SK-N-SH (cell line): ENCODE measurements at regions not wholly inside any gene's neighbourhood (a gene's known extent, or its start where the extent isn't known, plus 50 kb on each side); places are given as distances from the start of the nearest gene placed in this dataset.

Experiments
- CTCF ChIA-PET: fragments of 300-600, 350-600 bp; formaldehyde crosslinking; extraction: SDS; loops from one replicate; lab custom pipeline; 2021; lab: Yijun Ruan, JAX
- POLR2A ChIA-PET: fragments of 350-600 bp; sonication (Branson Sonifier 250); formaldehyde crosslinking; extraction: SDS; loops from one replicate; lab custom pipeline; 2020; ENCODE audit warnings: antibody characterized with exemption, inconsistent platforms; lab: Yijun Ruan, JAX
- DNase-seq: peaks from one replicate; pipeline ENCODE4 v3.0.0; 2012
- H2AFZ ChIP-seq: fragments of 200-600 bp; sonication (generic); 2 replicates; pipeline ENCODE4 v1.8.1; 2016; ENCODE audit warnings: antibody characterized with exemption, mild to moderate bottlenecking, low read depth
- H3F3A ChIP-seq: fragments of 200-600 bp; sonication (generic); replicated peaks from 2 replicates; pipeline ENCODE3; 2016; ENCODE audit warnings: antibody characterized with exemption, mild to moderate bottlenecking; ENCODE audit not compliant: insufficient read depth
- H3K27ac ChIP-seq, 2 experiments: fragments of 200-500 bp in 1 of 2; fragments of 200-600 bp in 1 of 2; sonication (Bioruptor generic) in 1 of 2; sonication (generic), shearing (Covaris generic) in 1 of 2; 2 replicates each; pipeline versions ENCODE4 v1.5.1 to v1.6.1; 2014 to 2016; ENCODE audit warnings: low read depth in 2 of 2, inconsistent platforms in 1 of 2, low read length in 1 of 2, mild to moderate bottlenecking in 1 of 2, mixed read lengths in 1 of 2
- H3K27me3 ChIP-seq: fragments of 200-600 bp; sonication (generic), shearing (Covaris generic); 2 replicates; pipeline ENCODE4 v1.6.1; 2016; ENCODE audit warnings: mixed run types; ENCODE audit not compliant: insufficient read depth
- H3K36me3 ChIP-seq, 2 experiments: fragments of 200-500 bp in 1 of 2; fragments of 200-600 bp in 1 of 2; sonication (Bioruptor generic) in 1 of 2; sonication (generic) in 1 of 2; replicated peaks in 1 of 2; 2 replicates each; pipeline versions ENCODE3 to v1.5.1; 2014 to 2016; ENCODE audit warnings: low read length in 1 of 2, mild to moderate bottlenecking in 1 of 2; ENCODE audit not compliant: insufficient read depth in 2 of 2, control insufficient read depth in 1 of 2
- H3K4me1 ChIP-seq, 2 experiments: fragments of 200-500 bp in 1 of 2; fragments of 200-600 bp in 1 of 2; sonication (Bioruptor generic) in 1 of 2; sonication (generic), shearing (Covaris generic) in 1 of 2; 2 replicates each; pipeline versions ENCODE4 v1.5.1 to v1.6.1; 2014 to 2016; ENCODE audit warnings: low read depth in 1 of 2, low read length in 1 of 2, mixed run types in 1 of 2; ENCODE audit not compliant: insufficient read depth in 2 of 2, control insufficient read depth in 1 of 2
- H3K4me2 ChIP-seq: fragments of 200-600 bp; sonication (generic), shearing (Covaris generic); 2 replicates; pipeline ENCODE4 v1.6.1; 2017; ENCODE audit warnings: mixed run types
- H3K4me3 ChIP-seq, 2 experiments: fragments of 200-500 bp in 1 of 2; fragments of 200-600 bp in 1 of 2; sonication (Bioruptor generic) in 1 of 2; sonication (generic), shearing (Covaris generic) in 1 of 2; 2 replicates each; pipeline versions ENCODE4 v1.5.1 to v1.8.1; 2014 to 2016; ENCODE audit warnings: low read depth in 2 of 2, inconsistent platforms in 1 of 2, low read length in 1 of 2, mild to moderate bottlenecking in 1 of 2, mixed read lengths in 1 of 2, moderate library complexity in 1 of 2
- H3K79me2 ChIP-seq: fragments of 200-600 bp; sonication (generic); 2 replicates; pipeline ENCODE4 v1.8.1; 2017; ENCODE audit warnings: mild to moderate bottlenecking; ENCODE audit not compliant: insufficient read depth
- H3K9ac ChIP-seq: fragments of 200-600 bp; sonication (generic); 2 replicates; pipeline ENCODE4 v1.6.1; 2017; ENCODE audit warnings: mixed run types
- H3K9me2 ChIP-seq: fragments of 200-600 bp; sonication (generic); 2 replicates; pipeline ENCODE4 v1.6.1; 2017; ENCODE audit warnings: mixed run types
- H3K9me3 ChIP-seq: fragments of 200-600 bp; sonication (generic); 2 replicates; pipeline ENCODE4 v1.6.1; 2017; ENCODE audit warnings: mixed run types, mild to moderate bottlenecking, moderate library complexity
- H4K20me1 ChIP-seq: fragments of 200-600 bp; sonication (generic); 2 replicates; pipeline ENCODE4 v1.6.1; 2017; ENCODE audit warnings: mild to moderate bottlenecking, mixed run types; ENCODE audit not compliant: insufficient read depth
- EZH2phosphoT487 ChIP-seq: fragments of 200-600 bp; sonication (generic); IDR thresholded peaks from 2 replicates; pipeline ENCODE4 v1.6.1; 2017; ENCODE audit warnings: low read depth, mixed run types, mild to moderate bottlenecking, antibody characterized with exemption, moderate library complexity, borderline replicate concordance
- FOSL2 ChIP-seq: IDR thresholded peaks from 2 replicates; pipeline ENCODE4 v1.4.0; 2012; ENCODE audit warnings: low read depth, mild to moderate bottlenecking, moderate library complexity, borderline replicate concordance
- GABPA ChIP-seq: IDR thresholded peaks from 2 replicates; pipeline ENCODE4 v1.4.0; 2012; ENCODE audit warnings: low read depth, mild to moderate bottlenecking
- GATA2 ChIP-seq: sonication (generic); formaldehyde crosslinking; IDR thresholded peaks from 2 replicates; pipeline ENCODE4 v1.5.0; 2020; ENCODE audit warnings: mild to moderate bottlenecking, missing genetic modification reagents
- JUND ChIP-seq: IDR thresholded peaks from 2 replicates; pipeline ENCODE4 v1.4.0; 2012
- MXI1 ChIP-seq: IDR thresholded peaks from 2 replicates; pipeline ENCODE4 v1.6.1; 2012; ENCODE audit warnings: mild to moderate bottlenecking, low read depth, low read length, improper control_type of control experiment
- RAD21 ChIP-seq: IDR thresholded peaks from 2 replicates; pipeline ENCODE4 v1.6.1; 2012; ENCODE audit warnings: mild to moderate bottlenecking, low read length
- RCOR1 ChIP-seq: fragments of 150-350 bp; IDR thresholded peaks from 2 replicates; pipeline ENCODE4 v1.6.1; 2017; ENCODE audit warnings: antibody characterized with exemption, low read length
- RXRA ChIP-seq: IDR thresholded peaks from 2 replicates; pipeline ENCODE4 v1.4.0; 2012; ENCODE audit warnings: low read depth, mild to moderate bottlenecking, borderline replicate concordance
- TCF12 ChIP-seq: IDR thresholded peaks from 2 replicates; pipeline ENCODE4 v1.4.0; 2012
- TEAD4 ChIP-seq: IDR thresholded peaks from 2 replicates; pipeline ENCODE4 v1.4.0; 2012; ENCODE audit warnings: mild to moderate bottlenecking, borderline replicate concordance; ENCODE audit not compliant: insufficient read depth
- USF2 ChIP-seq: fragments of 150-350 bp; IDR thresholded peaks from 2 replicates; pipeline ENCODE4 v1.6.1; 2017; ENCODE audit warnings: antibody characterized with exemption, low read length, low read depth, borderline replicate concordance
- YY1 ChIP-seq: IDR thresholded peaks from 2 replicates; pipeline ENCODE4 v1.4.0; 2012; ENCODE audit warnings: low read depth, mild to moderate bottlenecking
- WGBS: methylation state at CpG from one replicate; pipeline ENCODE4 v1.1.6; 2017; ENCODE audit warnings: low lambda C conversion rate; 5-methylcytosine and 5-hydroxymethylcytosine counted together
- TF ChIP-seq, protein P1 (sequence below): IDR thresholded peaks from 2 replicates; pipeline ENCODE4 v1.4.0; 2012; ENCODE audit warnings: low read depth, borderline replicate concordance
- TF ChIP-seq, protein P2 (sequence below): IDR thresholded peaks from 2 replicates; pipeline ENCODE4; 2012
- TF ChIP-seq, protein P3 (sequence below): fragments of 200-600 bp; sonication (generic); IDR thresholded peaks from 2 replicates; pipeline ENCODE4 v1.6.1; 2017; ENCODE audit warnings: antibody characterized with exemption, mild to moderate bottlenecking, moderate library complexity

GRCh38 chr11:86865436-86865835, 65.1 kb downstream of the PRSS23 start:
- Histone ChIP-seq H3K4me3 (no peak overlapping the region), H3K27ac (no peak overlapping the region), H3K36me3 (peaks cover 20 to 33% of the 10 kb centered on the region in 2 experiments), H2AFZ (no peak overlapping the region), H3K79me2 (no peaks in the 10 kb centered on the region), H3F3A (peaks cover 14% of the 10 kb centered on the region), H3K27me3 (no peaks in the 10 kb centered on the region), H3K9me2 (no peaks in the 10 kb centered on the region), H3K9me3 (no peaks in the 10 kb centered on the region), H3K4me2 (no peak overlapping the region), H3K9ac (no peak overlapping the region), H3K4me1 (peaks cover 0 to 5% of the 10 kb centered on the region in 2 experiments; a peak in 1 of 4 replicates), H4K20me1 (no peaks in the 10 kb centered on the region)
- CTCF ChIA-PET: interaction anchor here (11.0 kb wide), 1 partner anchor 54 kb away, joined by 123 read pairs; no protein-coding TSS in a partner anchor
- POLR2A ChIA-PET: no interaction called here
- TF ChIP-seq, protein P1, sequence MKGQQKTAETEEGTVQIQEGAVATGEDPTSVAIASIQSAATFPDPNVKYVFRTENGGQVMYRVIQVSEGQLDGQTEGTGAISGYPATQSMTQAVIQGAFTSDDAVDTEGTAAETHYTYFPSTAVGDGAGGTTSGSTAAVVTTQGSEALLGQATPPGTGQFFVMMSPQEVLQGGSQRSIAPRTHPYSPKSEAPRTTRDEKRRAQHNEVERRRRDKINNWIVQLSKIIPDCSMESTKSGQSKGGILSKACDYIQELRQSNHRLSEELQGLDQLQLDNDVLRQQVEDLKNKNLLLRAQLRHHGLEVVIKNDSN: no peak
- TF ChIP-seq RCOR1 (no peak), JUND (no peak), MXI1 (no peak), GATA2 (CRISPR knock-in tag) (no peak), RAD21 (no peak), FOSL2 (no peak), EZH2phosphoT487 (no peak), TCF12 (no peak), USF2 (no peak), GABPA (no peak), YY1 (no peak), RXRA (no peak), TEAD4 (no peak)
- TF ChIP-seq, protein P2, sequence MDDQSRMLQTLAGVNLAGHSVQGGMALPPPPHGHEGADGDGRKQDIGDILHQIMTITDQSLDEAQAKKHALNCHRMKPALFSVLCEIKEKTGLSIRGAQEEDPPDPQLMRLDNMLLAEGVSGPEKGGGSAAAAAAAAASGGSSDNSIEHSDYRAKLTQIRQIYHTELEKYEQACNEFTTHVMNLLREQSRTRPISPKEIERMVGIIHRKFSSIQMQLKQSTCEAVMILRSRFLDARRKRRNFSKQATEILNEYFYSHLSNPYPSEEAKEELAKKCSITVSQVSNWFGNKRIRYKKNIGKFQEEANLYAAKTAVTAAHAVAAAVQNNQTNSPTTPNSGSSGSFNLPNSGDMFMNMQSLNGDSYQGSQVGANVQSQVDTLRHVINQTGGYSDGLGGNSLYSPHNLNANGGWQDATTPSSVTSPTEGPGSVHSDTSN: no peak
- TF ChIP-seq, protein P3, sequence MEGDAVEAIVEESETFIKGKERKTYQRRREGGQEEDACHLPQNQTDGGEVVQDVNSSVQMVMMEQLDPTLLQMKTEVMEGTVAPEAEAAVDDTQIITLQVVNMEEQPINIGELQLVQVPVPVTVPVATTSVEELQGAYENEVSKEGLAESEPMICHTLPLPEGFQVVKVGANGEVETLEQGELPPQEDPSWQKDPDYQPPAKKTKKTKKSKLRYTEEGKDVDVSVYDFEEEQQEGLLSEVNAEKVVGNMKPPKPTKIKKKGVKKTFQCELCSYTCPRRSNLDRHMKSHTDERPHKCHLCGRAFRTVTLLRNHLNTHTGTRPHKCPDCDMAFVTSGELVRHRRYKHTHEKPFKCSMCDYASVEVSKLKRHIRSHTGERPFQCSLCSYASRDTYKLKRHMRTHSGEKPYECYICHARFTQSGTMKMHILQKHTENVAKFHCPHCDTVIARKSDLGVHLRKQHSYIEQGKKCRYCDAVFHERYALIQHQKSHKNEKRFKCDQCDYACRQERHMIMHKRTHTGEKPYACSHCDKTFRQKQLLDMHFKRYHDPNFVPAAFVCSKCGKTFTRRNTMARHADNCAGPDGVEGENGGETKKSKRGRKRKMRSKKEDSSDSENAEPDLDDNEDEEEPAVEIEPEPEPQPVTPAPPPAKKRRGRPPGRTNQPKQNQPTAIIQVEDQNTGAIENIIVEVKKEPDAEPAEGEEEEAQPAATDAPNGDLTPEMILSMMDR: no peak
- no peak for DNase-seq
- 43% methylated on average over 1 of the region's 1 CpG for WGBS
